Spleen (tissue), 11 donors: ENCODE measurements at regions not wholly inside any gene's neighbourhood (a gene's known extent, or its start where the extent isn't known, plus 50 kb on each side); places are given as distances from the start of the nearest gene placed in this dataset.

Source experiments
- DNase-seq: peaks from one replicate; pipeline ENCODE4 v3.0.0-alpha.2; 2020
- H3K27ac ChIP-seq, 8 donors: fragments of 200-600 bp; sonication (generic) in 7 of 8; 1 replicate in 4 of 8; 2 replicates in 4 of 8; pipeline versions ENCODE4 v1.5.0 to v1.8.0; 2016 to 2021; ENCODE audit warnings: inconsistent platforms in 4 of 8, mild to moderate bottlenecking in 4 of 8, moderate library complexity in 1 of 8
- H3K27me3 ChIP-seq, 7 donors: fragments of 200-600 bp; sonication (generic) in 6 of 7; replicated peaks in 1 of 7; 1 replicate in 4 of 7; 2 replicates in 3 of 7; pipeline versions ENCODE4 v1.5.0 to v1.8.0; 2016 to 2021; ENCODE audit warnings: inconsistent platforms in 3 of 7, mild to moderate bottlenecking in 1 of 7
- H3K36me3 ChIP-seq, 6 donors: fragments of 200-600 bp; sonication (generic) in 5 of 6; 1 replicate in 4 of 6; 2 replicates in 2 of 6; pipeline versions ENCODE4 v1.5.0 to v1.8.0; 2016 to 2021; ENCODE audit warnings: inconsistent platforms in 2 of 6
- H3K4me1 ChIP-seq, 6 donors: fragments of 200-600 bp; sonication (generic) in 5 of 6; 1 replicate in 3 of 6; 2 replicates in 3 of 6; pipeline versions ENCODE4 v1.5.0 to v1.8.0; 2016 to 2021; ENCODE audit warnings: inconsistent platforms in 3 of 6
- H3K4me3 ChIP-seq, 8 donors: fragments of 200-600 bp; sonication (generic) in 7 of 8; 1 replicate in 4 of 8; 2 replicates in 4 of 8; pipeline versions ENCODE4 v1.5.0 to v1.8.0; 2016 to 2021; ENCODE audit warnings: inconsistent platforms in 4 of 8, mild to moderate bottlenecking in 4 of 8, moderate library complexity in 2 of 8
- H3K9me3 ChIP-seq, 8 donors: fragments of 200-600 bp; sonication (generic) in 7 of 8; 1 replicate in 4 of 8; 2 replicates in 4 of 8; pipeline versions ENCODE4 v1.5.0 to v1.8.0; 2016 to 2021; ENCODE audit warnings: inconsistent platforms in 4 of 8
- CTCF ChIP-seq, 11 experiments: fragments of 200-600 bp in 7 of 11; fragments of 450-650 bp in 4 of 11; sonication (generic) in 4 of 11; IDR thresholded peaks in 8 of 11; conservative IDR thresholded peaks in 3 of 11; 1 replicate in 7 of 11; 2 replicates in 4 of 11; pipeline versions ENCODE4 v1.4.0 to v1.8.0; 2016 to 2021; ENCODE audit warnings: antibody characterized with exemption in 11 of 11, inconsistent platforms in 4 of 11, mild to moderate bottlenecking in 1 of 11
- POLR2A ChIP-seq, 3 donors: fragments of 450-650 bp; IDR thresholded peaks; one replicate each; pipeline ENCODE4 v1.5.1; 2017; ENCODE audit warnings: antibody characterized with exemption in 3 of 3, mild to moderate bottlenecking in 1 of 3
- POLR2AphosphoS5 ChIP-seq, 3 donors: sonication (generic); formaldehyde crosslinking; IDR thresholded peaks; one replicate each; pipeline ENCODE4 v1.5.1; 2017; ENCODE audit warnings: antibody characterized with exemption in 3 of 3
- WGBS, 5 donors: extraction: QIAGEN DNeasy Blood & Tissue Kit in 3 of 5; methylation state at CpG; one replicate each; pipeline versions ENCODE4 v1.1.5 to v1.1.7; 2013 to 2018; 5-methylcytosine and 5-hydroxymethylcytosine counted together
- intact Hi-C: fragments of 100-400 bp; cut with DNase I; formaldehyde crosslinking; loops from one replicate; pipeline ENCODE4 v1.15.0; 2023; ENCODE audit warnings: low total_unique reads
- donor health status: healthy with polysubstance abuse.
- donor health status: DM: no; HTN: no; CAD: no; lungs with moderate emphysema.
- donor health status: DM: no; HTN: no; CAD: no.
- donor health status: Bipolar disorder and iron deficiency.
- donor health status: healthy.
- donor health status: DM: no; HTN: no; CAD: no.
- donor health status: DM: yes; HTN: yes; CAD: no.

GRCh38 chr3:106227068-106227467, 358.3 kb upstream of the CBLB start:
- Histone ChIP-seq H3K9me3 (peaks cover 0 to 5% (median under 1%) of the 10 kb centered on the region in 8 donors), H3K27me3 (no peaks in the 10 kb centered on the region), H3K36me3 (no peaks in the 10 kb centered on the region), H3K27ac (no peak overlapping the region), H3K4me3 (no peak overlapping the region), H3K4me1 (no peaks in the 10 kb centered on the region)
- DNase-seq = no peak
- intact Hi-C loops = no loop called here
- no peak for TF ChIP-seq POLR2A (IDR thresholded peaks at IDR 0.05)
- TF ChIP-seq CTCF (IDR thresholded peaks at IDR 0.05 in 8 of 11, conservative IDR thresholded peaks at IDR 0.05 in 3 of 11) = no peak
- TF ChIP-seq POLR2AphosphoS5 (IDR thresholded peaks at IDR 0.05) = no peak
- 70 to 94% (median 79%) methylated on average over 3 of the region's 3 CpGs for WGBS, 5 donors

GRCh38 chr3:106228271-106228670, 359.5 kb upstream of the CBLB start:
- H3K4me3 ChIP-seq = no peak overlapping the region
- no peak for DNase-seq
- intact Hi-C loops = no loop called here
- WGBS, 5 donors = 61 to 65% (median 62%) methylated on average over 2 of the region's 2 CpGs
- H3K27ac ChIP-seq = no peak overlapping the region
- no peaks in the 10 kb centered on the region for H3K36me3 ChIP-seq
- no peaks in the 10 kb centered on the region for H3K27me3 ChIP-seq
- TF ChIP-seq POLR2AphosphoS5 (IDR thresholded peaks at IDR 0.05) (no peak), POLR2A (IDR thresholded peaks at IDR 0.05) (no peak), CTCF (IDR thresholded peaks at IDR 0.05 in 8 of 11, conservative IDR thresholded peaks at IDR 0.05 in 3 of 11) (no peak)
- H3K4me1 ChIP-seq = no peaks in the 10 kb centered on the region
- H3K9me3 ChIP-seq = no peaks in the 10 kb centered on the region

GRCh38 chr3:106229495-106230278, 360.9 kb upstream of the CBLB start:
- H3K27ac ChIP-seq = no peak overlapping the region
- H3K4me1 ChIP-seq = no peaks in the 10 kb centered on the region
- no peak for TF ChIP-seq CTCF (IDR thresholded peaks at IDR 0.05 in 8 of 11, conservative IDR thresholded peaks at IDR 0.05 in 3 of 11)
- no peak for TF ChIP-seq POLR2A (IDR thresholded peaks at IDR 0.05)
- TF ChIP-seq POLR2AphosphoS5 (IDR thresholded peaks at IDR 0.05) = no peak
- DNase-seq = no peak
- H3K36me3 ChIP-seq = no peaks in the 10 kb centered on the region
- no peaks in the 10 kb centered on the region for H3K9me3 ChIP-seq
- intact Hi-C loops = no loop called here
- H3K4me3 ChIP-seq = no peak overlapping the region
- no peaks in the 10 kb centered on the region for H3K27me3 ChIP-seq
- WGBS, 5 donors = 69 to 85% (median 78%) methylated on average over 4 of the region's 4 CpGs

- H3K4me3 ChIP-seq = no peak overlapping the region
- no peak overlapping the region for H3K27ac ChIP-seq
- H3K9me3 ChIP-seq = peaks cover 0 to 1% (median 0%) of the 10 kb centered on the region in 8 donors
- H3K4me1 ChIP-seq = no peaks in the 10 kb centered on the region
- no peak for DNase-seq
- H3K36me3 ChIP-seq = no peaks in the 10 kb centered on the region
- intact Hi-C loops = no loop called here
- no peak for TF ChIP-seq POLR2AphosphoS5 (IDR thresholded peaks at IDR 0.05)
- TF ChIP-seq POLR2A (IDR thresholded peaks at IDR 0.05) = no peak
- TF ChIP-seq CTCF (IDR thresholded peaks at IDR 0.05 in 8 of 11, conservative IDR thresholded peaks at IDR 0.05 in 3 of 11) = no peak
- 33 to 74% (median 41%) methylated on average over 1 of the region's 1 CpG for WGBS, 5 donors
- H3K27me3 ChIP-seq = no peaks in the 10 kb centered on the region
These were observed 362.3 kb upstream of the CBLB start for GRCh38 chr3:106231086-106231485.
